CD1c-positive myeloid dendritic cell (primary cell): ENCODE measurements at regions not wholly inside any gene's neighbourhood (a gene's known extent, or its start where the extent isn't known, plus 50 kb on each side); places are given as distances from the start of the nearest gene placed in this dataset.
A peak's percentile ranks its signal among the peaks of the same experiment; 100 is the strongest.

Source experiments
- DNase-seq: peaks from one replicate; pipeline ENCODE4 v3.0.0-alpha.2; 2016; ENCODE audit errors: extremely low spot score

- DNase-seq = no peak
Measured at GRCh38 chr6:1551249-1551648, 58.5 kb upstream of the FOXC1 start.

- peak; percentile 23 for DNase-seq
Measured at GRCh38 chr6:1552296-1552761, 57.4 kb upstream of the FOXC1 start.

- DNase-seq = peak; percentile 11
Measured at GRCh38 chr6:1553562-1554083, 56.1 kb upstream of the FOXC1 start.

- DNase-seq = no peak
Measured at GRCh38 chr6:1554141-1554475, 55.6 kb upstream of the FOXC1 start.

GRCh38 chr6:1554476-1555310, 55.0 kb upstream of the FOXC1 start:
- peak; percentile 79 for DNase-seq

GRCh38 chr6:1558388-1558787, 51.3 kb upstream of the FOXC1 start:
- DNase-seq = no peak
